CD4-positive, alpha-beta T cell treated with Interleukin-10 for 1 hour (primary cell): ENCODE measurements at regions not wholly inside any gene's neighbourhood (a gene's known extent, or its start where the extent isn't known, plus 50 kb on each side); places are given as distances from the start of the nearest gene placed in this dataset.

ENCODE experiments used
- DNase-seq: peaks from one replicate; pipeline ENCODE4 v3.0.0-alpha.2; 2020

DNA sequence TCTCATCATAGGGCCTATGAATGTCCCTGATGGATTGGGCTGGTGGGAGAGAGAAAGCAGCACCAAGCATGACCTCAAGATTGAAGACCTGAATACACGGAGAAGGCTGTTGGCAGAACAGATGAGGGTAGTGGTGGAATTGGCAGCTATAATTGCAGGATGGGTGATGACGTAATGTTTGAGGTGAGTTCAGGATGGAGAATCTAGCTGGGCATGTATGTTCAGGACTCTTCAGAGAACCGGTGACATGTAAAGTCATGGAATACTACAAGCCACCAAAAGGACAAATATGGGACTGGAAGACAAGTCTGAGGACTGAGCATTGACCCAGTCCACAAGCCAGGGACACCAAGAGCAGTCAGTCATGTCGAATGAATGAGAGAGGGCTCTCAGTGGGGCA is 999.8 kb upstream of the TMEM132C start:
- DNase-seq: no peak

- no peak for DNase-seq
Measured at GRCh38 chr12:127268213-127268612, 998.8 kb upstream of the TMEM132C start.

DNA sequence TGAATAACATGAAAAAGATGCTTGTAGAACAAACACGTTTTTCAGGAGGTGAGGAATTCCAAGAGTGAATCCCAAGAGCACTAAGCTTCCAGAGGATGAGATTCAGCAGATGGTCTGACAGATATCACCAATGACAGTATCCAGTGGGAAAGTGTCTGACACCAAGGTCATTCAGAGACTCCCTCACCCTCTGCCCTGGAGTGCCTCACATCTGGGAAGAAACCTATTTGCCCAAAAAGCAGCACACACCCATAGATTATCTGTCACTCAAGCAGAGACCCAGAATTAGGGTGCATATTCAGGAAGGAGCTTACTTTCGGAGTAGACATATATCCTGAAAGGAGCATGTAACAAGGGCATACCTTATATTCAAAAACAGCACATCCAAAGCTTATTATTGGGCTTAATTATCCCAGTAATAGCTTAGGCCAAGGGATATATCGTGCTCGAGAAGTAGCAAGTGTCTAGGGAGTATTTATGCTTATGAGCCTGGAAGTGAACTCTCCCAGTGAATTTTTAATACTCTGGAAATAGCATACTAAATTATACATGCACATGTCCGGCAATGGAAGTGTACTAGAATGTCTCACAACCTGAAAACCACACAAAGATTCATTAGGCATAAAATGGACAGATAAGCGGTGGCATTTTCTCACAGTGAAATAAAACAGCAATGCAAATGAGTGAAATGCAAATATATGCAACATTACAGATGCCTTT is 998.1 kb upstream of the TMEM132C start:
- no peak for DNase-seq

DNA sequence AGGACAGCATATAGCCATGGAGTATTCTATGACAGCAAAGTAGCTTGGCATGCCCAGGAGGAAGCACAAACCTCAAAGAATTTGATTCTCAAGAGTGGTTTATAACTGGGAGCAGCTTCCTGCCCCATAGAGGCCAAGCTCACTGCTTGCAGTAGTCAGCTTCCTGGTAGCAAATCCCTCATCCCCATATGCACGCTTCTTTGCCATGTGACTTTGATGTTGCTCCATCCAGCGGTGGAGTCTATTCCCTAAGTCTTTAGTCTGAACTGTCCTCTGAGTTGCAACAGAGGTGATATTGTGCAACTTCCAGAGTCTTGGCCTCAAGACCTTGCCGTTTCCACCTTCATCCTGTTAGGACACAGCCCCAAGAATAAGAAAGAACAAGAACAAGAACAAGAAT is 996.8 kb upstream of the TMEM132C start:
- peak; percentile 4 for DNase-seq

- DNase-seq: no peak
Measured at GRCh38 chr12:127271776-127272175, 995.2 kb upstream of the TMEM132C start.

DNA sequence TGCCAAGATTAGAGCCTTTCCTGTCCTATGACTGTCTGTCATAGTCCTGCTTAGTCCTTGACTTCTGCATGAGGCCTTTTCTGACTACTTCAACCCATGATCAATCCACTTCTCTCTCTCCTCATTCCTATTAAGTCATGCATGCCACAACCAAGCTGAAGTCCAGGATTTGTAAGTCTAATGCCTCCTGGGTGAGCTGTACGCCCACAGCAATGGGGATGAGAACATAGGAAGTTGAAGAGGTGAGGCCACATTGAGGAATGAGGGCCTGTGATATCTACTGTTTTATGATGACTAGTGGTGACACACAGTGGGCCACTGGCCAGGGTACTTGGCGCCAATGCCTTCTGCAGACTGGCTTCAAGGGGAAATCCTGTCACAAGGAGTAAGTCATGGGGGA is 994.1 kb upstream of the TMEM132C start:
- DNase-seq: no peak

GRCh38 chr12:127273626-127274025 is 993.3 kb upstream of the TMEM132C start:
- no peak for DNase-seq

DNA sequence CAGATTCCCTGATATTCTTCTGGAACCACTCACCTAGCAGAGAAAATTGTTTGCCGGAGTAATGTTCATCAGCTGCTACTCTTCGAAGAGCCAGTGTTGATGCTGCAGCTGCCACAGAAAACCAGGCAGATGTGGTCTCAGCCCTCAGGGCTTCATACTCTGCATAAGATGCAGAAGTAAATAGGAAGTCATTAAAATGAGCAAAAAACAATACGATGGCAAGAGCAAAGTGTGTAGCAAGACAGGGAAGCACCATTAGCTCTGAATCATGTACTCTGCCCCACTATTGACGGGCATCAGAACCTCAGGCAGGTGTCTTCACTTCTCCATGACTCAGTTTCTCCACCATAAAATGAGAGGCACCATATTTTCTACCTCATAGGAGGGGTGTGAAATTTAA is 991.6 kb upstream of the TMEM132C start:
- DNase-seq: no peak

- DNase-seq: no peak
Measured at GRCh38 chr12:127277882-127278281, 989.1 kb upstream of the TMEM132C start.

DNA sequence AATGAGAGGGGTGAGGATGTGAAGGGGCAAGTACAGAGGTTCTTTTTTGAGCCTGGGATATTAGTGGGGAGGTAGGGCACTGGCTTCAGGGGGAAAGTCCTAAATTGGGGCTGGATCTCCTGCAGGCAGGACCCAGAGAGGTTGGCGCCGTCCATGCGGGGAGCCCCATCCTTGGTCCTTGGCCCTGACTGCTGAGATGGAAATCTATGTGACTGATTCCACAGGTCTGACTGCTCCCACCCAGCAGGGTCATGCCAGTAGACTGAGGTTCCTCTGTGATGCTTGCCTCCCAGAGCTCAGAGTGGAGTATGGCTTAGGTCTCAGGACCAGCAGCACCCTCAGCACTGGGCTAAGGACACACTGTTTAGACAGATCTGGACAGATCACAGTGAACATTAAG is 988.6 kb upstream of the TMEM132C start:
- DNase-seq: no peak

DNA sequence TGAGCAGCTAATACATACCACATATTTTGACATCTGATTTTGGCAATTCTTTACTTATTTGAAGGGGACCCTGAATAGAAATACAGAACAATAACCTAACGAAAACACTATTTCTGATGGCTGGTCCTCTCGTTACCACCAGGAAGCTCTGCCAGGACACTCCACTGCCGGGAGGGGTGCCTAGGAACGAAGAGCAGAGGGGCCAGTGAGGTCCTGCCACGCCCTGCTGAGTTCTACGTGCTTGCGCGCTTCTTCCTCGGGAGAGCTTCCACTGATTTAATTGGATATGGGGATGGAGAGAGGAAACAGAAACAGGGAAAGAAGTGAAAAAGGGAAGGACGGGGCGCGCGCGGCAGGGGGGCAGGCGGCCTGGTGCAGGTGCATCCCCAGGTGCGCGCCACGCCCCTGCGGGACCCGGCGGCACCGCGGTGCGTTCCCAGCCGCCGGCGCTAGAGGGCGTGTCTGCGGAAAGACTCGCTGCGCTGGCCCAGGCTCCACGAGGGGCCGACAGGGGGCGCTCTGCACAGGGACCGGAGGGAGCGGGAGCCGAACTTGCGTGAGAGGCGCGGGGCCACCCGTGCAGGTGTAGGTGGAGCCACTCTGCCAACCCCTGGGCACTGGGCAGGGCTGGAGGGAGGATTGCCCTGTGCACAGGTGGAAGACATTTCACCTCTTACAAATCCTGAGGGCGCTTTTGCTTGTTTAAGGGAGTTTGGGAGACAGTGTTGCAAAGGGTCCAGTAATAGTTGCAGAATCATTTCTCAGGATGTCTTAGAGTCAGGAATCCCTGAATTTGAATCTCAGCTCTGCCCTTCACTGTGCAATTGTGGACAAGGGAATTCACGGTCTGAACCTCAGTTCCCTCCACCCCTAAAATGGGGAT is 986.3 kb upstream of the TMEM132C start:
- DNase-seq: peak; percentile 47

DNA sequence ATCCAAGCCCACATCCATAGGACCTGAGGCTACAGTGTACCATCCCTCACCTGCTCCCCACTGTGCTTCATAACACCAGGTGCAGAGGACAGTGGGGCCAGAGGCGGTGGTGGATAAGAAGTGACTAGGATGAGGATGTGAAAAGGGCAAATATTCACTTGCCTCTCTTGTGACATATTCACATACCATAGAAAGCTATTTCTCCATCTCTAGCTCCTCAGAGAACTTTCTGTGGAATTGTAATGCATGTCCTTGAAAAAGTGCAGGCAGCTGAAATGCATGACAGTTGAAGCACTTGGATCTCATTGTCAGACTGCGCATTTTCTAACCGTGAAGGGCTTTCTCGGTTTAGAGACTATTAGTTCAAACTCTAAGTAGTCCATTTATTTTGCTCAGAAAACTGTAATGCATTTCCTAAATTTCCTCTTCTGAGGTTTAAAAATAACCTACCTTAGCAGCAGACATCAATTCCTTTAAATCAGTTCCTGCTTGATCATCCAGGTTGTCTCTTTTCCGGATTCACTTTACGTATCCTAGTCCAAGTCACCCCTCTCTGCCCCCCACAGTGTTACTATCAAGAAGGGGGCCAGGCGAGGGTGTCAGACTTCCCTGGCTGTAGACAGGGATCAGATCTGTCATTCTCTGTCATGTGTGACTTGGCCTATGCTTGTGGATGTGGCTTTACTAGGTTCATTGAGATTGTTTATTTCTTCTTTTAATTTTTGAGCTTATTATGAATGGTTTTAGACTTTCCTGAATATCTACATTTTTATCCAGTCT is 984.0 kb upstream of the TMEM132C start:
- no peak for DNase-seq

DNA sequence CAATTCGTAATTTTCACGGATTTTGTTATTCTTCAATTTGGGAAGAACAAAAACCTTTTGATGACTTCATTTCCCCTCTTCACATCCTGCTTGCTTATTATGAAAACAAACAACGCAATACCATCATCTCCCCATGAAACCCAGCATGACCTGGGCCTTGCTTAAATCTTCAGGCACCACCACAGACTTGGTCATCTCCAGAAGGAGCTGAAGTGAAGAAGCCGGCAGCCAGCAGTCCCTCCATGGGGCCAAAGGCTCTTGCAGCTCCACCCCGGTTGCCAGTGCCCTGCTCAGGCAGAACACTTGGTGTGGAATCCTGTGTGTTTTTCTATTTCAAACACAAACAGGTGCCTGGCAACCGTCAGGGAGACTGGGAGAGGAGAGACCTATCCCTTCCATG is 982.9 kb upstream of the TMEM132C start:
- DNase-seq: no peak

GRCh38 chr12:127284870-127285431 is 982.0 kb upstream of the TMEM132C start:
- no peak for DNase-seq

GRCh38 chr12:127286281-127286680 is 980.7 kb upstream of the TMEM132C start:
- no peak for DNase-seq

DNA sequence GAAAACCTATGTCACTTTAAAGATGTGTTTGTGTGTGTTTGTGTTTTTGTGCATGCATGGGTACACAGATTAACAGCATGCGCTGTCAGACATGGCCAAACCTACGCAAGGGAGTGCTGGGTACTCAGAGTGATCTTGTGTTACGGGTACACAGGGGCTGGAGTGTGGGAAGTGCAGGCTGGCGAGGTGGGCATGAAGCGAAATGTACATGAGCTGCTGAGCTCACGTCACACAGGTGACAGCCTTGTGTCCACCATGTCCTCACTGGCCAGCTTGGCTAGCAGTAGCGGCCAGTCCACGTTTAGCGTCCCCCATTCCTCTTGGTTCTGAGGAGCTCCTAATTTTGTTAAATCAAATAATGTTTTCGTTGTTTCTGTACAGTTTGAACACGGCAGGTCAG is 979.7 kb upstream of the TMEM132C start:
- no peak for DNase-seq

DNA sequence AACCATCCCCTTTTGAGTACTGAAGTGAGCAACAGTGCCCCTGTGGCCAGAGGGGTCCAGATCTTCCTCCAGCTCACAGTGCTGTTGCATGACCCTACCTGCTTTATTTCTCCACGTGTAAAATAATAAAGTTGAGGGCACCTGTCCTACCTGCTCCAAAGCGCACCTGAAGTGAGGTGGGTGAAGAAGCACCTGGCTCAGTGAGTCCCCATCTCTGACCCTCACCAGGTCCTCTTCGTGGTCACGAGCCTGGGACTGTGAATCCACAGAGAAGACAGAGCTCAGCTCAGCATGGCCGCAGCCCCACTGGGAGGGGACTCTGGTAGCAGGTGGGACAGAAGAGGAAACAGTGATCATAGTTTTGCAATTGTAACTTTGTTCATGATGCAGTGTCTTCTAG is 976.7 kb upstream of the TMEM132C start:
- DNase-seq: no peak

DNA sequence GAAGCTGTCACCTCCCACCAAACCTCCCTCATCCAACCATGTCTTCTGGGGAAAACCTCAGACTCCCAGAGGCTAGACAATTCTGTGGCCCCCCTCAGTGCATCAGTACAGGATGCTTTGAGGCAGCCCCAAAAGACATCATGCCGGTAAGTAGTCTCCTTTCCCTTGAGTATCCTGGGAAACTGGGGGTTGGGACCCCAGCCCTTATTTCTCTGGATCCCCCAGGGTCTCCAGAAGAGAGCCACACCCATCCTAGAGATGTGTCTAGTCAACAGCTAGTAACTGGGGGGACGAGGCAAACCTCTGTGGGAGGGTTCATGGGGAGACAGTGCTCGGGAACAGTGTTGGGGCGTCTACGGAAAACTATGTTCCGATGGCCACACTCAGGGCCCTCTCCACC is 974.2 kb upstream of the TMEM132C start:
- DNase-seq: no peak

- peak; percentile 35 for DNase-seq
Measured at GRCh38 chr12:127293507-127294310, 973.3 kb upstream of the TMEM132C start.

DNA sequence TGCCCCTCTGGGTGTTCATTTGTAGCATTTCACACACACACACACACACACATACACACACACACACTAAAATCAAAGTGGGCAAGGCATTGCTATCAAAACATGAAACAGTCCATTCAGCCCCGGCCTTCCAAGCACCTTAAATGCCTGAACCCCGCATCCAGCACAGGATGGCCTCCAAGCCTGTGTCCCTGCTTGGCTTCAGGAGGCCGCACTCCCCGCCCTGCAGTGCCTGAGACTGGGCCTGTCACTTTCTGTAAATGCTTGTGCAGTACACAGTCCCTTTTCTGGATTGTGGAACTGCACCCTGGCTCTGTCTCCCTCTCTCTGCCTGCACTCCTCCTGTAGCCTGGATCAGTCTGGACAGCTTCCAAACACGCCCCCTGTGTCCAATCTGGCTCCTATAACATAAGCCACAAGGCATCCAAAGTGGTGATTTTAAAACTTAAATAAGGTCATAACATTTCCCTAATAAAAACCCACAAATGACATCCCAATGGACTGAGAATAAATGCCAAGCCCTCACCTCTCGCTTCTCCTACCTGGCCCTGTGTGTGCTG is 972.2 kb upstream of the TMEM132C start:
- no peak for DNase-seq

DNA sequence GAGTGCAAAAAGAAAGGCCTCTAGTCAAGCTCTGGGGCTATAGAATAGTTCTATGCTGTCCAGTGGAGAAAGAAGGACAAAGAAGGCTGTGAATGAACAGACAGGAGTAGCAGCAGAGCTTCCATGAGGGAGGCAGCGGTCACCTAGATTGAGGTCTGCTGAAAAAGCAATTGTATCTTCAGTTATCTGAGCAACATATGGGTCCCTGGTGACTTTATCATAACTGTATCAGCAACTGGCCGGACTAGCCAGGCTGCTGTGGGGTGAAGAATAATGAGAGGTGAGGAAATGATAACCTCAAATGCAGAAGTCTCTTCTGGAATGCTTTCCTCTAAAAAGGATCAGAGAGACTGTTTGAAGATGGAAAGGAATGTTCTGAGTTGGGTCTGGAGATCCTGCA is 971.3 kb upstream of the TMEM132C start:
- DNase-seq: no peak

- no peak for DNase-seq
Measured at GRCh38 chr12:127296591-127296990, 970.4 kb upstream of the TMEM132C start.
